GM23338 (cell line): ENCODE measurements at regions not wholly inside any gene's neighbourhood (a gene's known extent, or its start where the extent isn't known, plus 50 kb on each side); places are given as distances from the start of the nearest gene placed in this dataset.

ENCODE experiments used
- EZH2 ChIP-seq: fragments of 200-600 bp; sonication (generic); IDR thresholded peaks from one replicate; pipeline ENCODE4 v1.8.0; 2017; ENCODE audit warnings: antibody characterized with exemption, mild to moderate bottlenecking, low read depth; ENCODE audit not compliant: unreplicated experiment
- EZH2phosphoT487 ChIP-seq: fragments of 200-600 bp; sonication (generic); IDR thresholded peaks from one replicate; pipeline ENCODE4 v1.8.1; 2018; ENCODE audit warnings: antibody characterized with exemption; ENCODE audit not compliant: unreplicated experiment
- JUNB ChIP-seq: IDR thresholded peaks from one replicate; pipeline ENCODE4 v1.6.1; 2016; ENCODE audit warnings: antibody characterized with exemption; ENCODE audit not compliant: unreplicated experiment
- NANOG ChIP-seq: IDR thresholded peaks from 2 replicates; pipeline ENCODE4 v1.6.1; 2016; ENCODE audit warnings: antibody characterized with exemption, borderline replicate concordance
- POLR2AphosphoS5 ChIP-seq: IDR thresholded peaks from 2 replicates; pipeline ENCODE4 v1.6.1; 2016; ENCODE audit warnings: antibody characterized with exemption, low read depth
- STAT1 ChIP-seq: IDR thresholded peaks from one replicate; pipeline ENCODE4 v1.6.1; 2016; ENCODE audit warnings: antibody characterized with exemption; ENCODE audit not compliant: unreplicated experiment
- TF ChIP-seq, protein P1 (sequence below), 2 experiments: fragments of 200-600 bp in 1 of 2; sonication (generic) in 1 of 2; conservative IDR thresholded peaks; 2 replicates each; pipeline versions ENCODE4 v1.5.1 to v1.6.1; 2016 to 2017; ENCODE audit warnings: antibody characterized with exemption in 2 of 2, low read depth in 2 of 2, mild to moderate bottlenecking in 2 of 2, moderate library complexity in 1 of 2
- TF ChIP-seq, protein P2 (sequence below): IDR thresholded peaks from one replicate; pipeline ENCODE4 v1.6.1; 2018; ENCODE audit warnings: antibody characterized with exemption; ENCODE audit not compliant: unreplicated experiment
- TF ChIP-seq, protein P3 (sequence below): IDR thresholded peaks from 2 replicates; pipeline ENCODE4 v1.6.1; 2016; ENCODE audit warnings: antibody characterized with exemption
- TF ChIP-seq, protein P4 (sequence below): fragments of 250-450 bp; sonication (Bioruptor Pico); IDR thresholded peaks from 2 replicates; pipeline ENCODE4 v1.5.0; 2020; ENCODE audit warnings: mild to moderate bottlenecking, moderate library complexity

DNA sequence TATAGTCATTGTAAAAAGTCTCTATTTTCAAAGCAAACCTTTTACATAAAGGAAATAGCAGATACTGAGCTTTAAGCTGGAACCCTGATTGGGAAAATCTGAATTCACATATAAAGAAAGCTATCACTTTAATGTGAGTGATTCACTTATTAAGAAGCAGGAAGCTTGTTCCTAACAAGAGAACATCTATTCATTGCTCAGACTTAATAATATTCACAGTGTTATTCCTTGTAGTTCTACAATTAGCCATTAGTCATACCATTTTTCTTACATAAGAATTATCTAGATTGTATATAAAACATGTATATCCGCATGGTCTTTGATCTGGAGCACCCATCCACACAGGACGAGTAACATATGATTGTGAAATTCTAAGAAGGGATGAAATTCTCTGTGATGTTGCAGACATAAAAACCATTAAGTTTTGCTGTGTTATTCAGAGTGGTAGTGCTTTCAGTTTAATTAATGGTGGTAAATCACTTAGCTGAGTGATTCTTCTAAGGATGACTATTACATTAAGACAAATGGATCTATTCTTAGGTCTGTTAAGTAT lies 71.1 kb upstream of the FOXQ1 start:
- TF ChIP-seq, protein P1, sequence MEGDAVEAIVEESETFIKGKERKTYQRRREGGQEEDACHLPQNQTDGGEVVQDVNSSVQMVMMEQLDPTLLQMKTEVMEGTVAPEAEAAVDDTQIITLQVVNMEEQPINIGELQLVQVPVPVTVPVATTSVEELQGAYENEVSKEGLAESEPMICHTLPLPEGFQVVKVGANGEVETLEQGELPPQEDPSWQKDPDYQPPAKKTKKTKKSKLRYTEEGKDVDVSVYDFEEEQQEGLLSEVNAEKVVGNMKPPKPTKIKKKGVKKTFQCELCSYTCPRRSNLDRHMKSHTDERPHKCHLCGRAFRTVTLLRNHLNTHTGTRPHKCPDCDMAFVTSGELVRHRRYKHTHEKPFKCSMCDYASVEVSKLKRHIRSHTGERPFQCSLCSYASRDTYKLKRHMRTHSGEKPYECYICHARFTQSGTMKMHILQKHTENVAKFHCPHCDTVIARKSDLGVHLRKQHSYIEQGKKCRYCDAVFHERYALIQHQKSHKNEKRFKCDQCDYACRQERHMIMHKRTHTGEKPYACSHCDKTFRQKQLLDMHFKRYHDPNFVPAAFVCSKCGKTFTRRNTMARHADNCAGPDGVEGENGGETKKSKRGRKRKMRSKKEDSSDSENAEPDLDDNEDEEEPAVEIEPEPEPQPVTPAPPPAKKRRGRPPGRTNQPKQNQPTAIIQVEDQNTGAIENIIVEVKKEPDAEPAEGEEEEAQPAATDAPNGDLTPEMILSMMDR (conservative IDR thresholded peaks at IDR 0.05; ENCODE audit: low read depth in 2 of 2): no peak
- TF ChIP-seq EZH2 (no peak), POLR2AphosphoS5 (no peak), JUNB (no peak), EZH2phosphoT487 (no peak), STAT1 (no peak), NANOG (no peak)
- TF ChIP-seq, protein P2, sequence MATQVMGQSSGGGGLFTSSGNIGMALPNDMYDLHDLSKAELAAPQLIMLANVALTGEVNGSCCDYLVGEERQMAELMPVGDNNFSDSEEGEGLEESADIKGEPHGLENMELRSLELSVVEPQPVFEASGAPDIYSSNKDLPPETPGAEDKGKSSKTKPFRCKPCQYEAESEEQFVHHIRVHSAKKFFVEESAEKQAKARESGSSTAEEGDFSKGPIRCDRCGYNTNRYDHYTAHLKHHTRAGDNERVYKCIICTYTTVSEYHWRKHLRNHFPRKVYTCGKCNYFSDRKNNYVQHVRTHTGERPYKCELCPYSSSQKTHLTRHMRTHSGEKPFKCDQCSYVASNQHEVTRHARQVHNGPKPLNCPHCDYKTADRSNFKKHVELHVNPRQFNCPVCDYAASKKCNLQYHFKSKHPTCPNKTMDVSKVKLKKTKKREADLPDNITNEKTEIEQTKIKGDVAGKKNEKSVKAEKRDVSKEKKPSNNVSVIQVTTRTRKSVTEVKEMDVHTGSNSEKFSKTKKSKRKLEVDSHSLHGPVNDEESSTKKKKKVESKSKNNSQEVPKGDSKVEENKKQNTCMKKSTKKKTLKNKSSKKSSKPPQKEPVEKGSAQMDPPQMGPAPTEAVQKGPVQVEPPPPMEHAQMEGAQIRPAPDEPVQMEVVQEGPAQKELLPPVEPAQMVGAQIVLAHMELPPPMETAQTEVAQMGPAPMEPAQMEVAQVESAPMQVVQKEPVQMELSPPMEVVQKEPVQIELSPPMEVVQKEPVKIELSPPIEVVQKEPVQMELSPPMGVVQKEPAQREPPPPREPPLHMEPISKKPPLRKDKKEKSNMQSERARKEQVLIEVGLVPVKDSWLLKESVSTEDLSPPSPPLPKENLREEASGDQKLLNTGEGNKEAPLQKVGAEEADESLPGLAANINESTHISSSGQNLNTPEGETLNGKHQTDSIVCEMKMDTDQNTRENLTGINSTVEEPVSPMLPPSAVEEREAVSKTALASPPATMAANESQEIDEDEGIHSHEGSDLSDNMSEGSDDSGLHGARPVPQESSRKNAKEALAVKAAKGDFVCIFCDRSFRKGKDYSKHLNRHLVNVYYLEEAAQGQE: no peak
- TF ChIP-seq, protein P3, sequence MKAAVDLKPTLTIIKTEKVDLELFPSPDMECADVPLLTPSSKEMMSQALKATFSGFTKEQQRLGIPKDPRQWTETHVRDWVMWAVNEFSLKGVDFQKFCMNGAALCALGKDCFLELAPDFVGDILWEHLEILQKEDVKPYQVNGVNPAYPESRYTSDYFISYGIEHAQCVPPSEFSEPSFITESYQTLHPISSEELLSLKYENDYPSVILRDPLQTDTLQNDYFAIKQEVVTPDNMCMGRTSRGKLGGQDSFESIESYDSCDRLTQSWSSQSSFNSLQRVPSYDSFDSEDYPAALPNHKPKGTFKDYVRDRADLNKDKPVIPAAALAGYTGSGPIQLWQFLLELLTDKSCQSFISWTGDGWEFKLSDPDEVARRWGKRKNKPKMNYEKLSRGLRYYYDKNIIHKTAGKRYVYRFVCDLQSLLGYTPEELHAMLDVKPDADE: no peak
- TF ChIP-seq, protein P4, sequence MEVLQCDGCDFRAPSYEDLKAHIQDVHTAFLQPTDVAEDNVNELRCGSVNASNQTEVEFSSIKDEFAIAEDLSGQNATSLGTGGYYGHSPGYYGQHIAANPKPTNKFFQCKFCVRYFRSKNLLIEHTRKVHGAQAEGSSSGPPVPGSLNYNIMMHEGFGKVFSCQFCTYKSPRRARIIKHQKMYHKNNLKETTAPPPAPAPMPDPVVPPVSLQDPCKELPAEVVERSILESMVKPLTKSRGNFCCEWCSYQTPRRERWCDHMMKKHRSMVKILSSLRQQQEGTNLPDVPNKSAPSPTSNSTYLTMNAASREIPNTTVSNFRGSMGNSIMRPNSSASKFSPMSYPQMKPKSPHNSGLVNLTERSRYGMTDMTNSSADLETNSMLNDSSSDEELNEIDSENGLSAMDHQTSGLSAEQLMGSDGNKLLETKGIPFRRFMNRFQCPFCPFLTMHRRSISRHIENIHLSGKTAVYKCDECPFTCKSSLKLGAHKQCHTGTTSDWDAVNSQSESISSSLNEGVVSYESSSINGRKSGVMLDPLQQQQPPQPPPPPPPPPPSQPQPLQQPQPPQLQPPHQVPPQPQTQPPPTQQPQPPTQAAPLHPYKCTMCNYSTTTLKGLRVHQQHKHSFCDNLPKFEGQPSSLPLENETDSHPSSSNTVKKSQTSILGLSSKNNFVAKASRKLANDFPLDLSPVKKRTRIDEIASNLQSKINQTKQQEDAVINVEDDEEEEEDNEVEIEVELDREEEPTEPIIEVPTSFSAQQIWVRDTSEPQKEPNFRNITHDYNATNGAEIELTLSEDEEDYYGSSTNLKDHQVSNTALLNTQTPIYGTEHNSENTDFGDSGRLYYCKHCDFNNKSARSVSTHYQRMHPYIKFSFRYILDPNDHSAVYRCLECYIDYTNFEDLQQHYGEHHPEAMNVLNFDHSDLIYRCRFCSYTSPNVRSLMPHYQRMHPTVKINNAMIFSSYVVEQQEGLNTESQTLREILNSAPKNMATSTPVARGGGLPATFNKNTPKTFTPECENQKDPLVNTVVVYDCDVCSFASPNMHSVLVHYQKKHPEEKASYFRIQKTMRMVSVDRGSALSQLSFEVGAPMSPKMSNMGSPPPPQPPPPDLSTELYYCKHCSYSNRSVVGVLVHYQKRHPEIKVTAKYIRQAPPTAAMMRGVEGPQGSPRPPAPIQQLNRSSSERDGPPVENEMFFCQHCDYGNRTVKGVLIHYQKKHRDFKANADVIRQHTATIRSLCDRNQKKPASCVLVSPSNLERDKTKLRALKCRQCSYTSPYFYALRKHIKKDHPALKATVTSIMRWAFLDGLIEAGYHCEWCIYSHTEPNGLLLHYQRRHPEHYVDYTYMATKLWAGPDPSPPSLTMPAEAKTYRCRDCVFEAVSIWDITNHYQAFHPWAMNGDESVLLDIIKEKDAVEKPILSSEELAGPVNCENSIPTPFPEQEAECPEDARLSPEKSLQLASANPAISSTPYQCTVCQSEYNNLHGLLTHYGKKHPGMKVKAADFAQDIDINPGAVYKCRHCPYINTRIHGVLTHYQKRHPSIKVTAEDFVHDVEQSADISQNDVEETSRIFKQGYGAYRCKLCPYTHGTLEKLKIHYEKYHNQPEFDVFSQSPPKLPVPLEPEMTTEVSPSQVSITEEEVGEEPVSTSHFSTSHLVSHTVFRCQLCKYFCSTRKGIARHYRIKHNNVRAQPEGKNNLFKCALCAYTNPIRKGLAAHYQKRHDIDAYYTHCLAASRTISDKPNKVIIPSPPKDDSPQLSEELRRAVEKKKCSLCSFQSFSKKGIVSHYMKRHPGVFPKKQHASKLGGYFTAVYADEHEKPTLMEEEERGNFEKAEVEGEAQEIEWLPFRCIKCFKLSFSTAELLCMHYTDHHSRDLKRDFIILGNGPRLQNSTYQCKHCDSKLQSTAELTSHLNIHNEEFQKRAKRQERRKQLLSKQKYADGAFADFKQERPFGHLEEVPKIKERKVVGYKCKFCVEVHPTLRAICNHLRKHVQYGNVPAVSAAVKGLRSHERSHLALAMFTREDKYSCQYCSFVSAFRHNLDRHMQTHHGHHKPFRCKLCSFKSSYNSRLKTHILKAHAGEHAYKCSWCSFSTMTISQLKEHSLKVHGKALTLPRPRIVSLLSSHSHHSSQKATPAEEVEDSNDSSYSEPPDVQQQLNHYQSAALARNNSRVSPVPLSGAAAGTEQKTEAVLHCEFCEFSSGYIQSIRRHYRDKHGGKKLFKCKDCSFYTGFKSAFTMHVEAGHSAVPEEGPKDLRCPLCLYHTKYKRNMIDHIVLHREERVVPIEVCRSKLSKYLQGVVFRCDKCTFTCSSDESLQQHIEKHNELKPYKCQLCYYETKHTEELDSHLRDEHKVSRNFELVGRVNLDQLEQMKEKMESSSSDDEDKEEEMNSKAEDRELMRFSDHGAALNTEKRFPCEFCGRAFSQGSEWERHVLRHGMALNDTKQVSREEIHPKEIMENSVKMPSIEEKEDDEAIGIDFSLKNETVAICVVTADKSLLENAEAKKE (CRISPR knock-in tag): no peak
